HUDEP-2 (cell line): ENCODE measurements at regions not wholly inside any gene's neighbourhood (a gene's known extent, or its start where the extent isn't known, plus 50 kb on each side); places are given as distances from the start of the nearest gene placed in this dataset.
A peak's percentile ranks its signal among the peaks of the same experiment; 100 is the strongest.
"Not testable (repeated sequence)": the region's sequence is repeated elsewhere in the genome, so short reads cannot be mapped to it uniquely, and the experiment has no call there.

Source experiments
- DNase-seq, 76 experiments: peaks; one replicate each; lab custom pipeline; 2025; ENCODE audit not compliant: unreplicated experiment in 76 of 76; lab: John Stamatoyannopoulos, UW

DNA sequence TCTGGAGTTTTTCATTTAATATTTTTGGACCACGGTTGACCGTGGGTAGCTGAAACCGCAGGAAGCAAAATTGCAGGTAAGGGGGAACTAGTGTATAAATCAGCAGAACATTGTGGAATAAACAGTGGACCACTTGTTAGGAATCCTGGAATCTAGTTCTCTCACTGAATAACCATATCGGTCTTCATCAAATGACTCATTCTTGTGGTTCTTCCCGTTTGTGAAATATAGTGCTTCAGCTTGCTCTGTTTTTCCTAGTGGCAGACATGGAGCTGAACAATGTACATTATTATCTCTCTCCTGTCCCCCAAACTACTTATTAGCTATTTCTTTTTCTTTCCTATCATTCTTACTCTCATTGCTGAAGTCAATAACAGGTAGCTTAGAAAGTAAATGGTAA, 61.9 kb downstream of the HSPA13 start:
- DNase-seq = no peak

DNA sequence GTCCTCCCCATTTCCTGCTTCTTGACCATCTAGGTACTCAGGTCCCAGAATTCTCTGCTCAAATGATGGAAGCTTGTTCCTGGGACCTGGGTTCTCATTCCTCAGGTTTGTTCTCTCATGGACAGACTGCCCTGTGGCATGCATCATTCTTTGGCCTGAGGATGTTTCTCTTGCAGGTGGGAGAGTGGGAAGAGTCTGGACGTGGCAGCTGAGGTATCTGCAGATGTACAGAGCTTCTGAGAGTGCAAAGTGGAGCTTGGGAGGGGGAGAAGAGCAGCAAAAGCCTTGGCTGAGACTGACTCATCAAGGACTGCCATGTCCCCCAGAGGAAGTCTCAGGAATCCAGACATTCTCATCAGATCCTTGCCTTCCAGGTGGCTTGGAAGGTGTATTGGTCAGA, 63.1 kb downstream of the HSPA13 start:
- no peak for DNase-seq

DNA sequence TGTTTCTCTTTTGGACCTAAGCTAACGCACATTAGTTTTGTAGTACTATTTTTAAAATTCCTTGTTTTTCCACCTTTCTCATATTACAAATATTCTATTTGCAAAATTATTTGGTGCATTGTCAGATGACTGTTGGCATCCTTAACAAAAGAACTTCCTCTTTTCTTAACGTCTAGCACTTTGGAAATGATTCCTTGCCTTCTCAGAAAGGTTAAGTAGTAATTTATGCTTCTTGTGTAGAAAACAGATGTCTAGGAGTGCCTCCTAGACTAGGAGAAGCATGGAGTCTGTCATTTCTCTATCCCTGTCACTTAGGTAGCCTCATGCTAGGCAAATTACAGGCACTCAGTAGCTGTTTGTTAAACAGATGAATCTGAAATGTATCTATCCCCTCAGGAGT, 64.4 kb downstream of the HSPA13 start:
- no peak for DNase-seq

DNA sequence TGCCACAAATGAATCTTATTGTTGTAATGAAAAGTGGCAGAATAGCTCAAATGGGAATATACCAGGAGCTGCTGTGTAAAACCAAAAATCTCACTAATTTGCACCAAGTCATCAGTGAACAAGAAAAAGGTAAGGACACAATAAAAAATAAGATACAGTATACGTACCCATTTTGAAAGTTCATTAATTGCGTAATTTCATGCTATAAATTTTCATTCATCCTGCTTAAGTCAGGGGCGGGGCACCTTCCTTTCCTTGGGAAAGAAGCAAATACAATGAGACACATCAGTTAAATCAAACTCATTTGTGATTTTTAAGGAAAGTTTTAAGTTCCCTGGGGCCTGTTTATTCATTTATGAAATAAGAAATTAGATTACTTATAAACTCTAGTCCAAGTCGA, 65.4 kb downstream of the HSPA13 start:
- DNase-seq = no peak

DNA sequence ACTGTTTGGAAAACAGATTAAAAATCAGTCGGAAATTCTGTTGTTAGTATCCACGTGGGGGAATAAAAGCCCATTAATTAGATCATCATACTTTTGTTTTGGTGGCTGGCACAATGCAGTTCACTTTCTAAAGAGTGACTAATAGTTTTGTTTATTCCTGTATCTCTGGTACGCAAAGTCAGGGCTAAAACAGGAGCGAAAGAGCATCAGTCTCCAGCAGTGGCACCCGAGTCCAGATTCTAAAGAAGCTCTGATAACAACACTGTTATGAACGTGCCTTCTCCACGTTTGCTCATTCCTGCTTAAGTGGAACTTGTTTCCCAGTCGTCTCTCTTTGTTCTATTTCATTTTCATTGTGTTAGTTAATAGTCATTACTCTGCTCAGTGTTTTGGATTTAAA, 69.6 kb downstream of the HSPA13 start:
- DNase-seq = no peak

DNA sequence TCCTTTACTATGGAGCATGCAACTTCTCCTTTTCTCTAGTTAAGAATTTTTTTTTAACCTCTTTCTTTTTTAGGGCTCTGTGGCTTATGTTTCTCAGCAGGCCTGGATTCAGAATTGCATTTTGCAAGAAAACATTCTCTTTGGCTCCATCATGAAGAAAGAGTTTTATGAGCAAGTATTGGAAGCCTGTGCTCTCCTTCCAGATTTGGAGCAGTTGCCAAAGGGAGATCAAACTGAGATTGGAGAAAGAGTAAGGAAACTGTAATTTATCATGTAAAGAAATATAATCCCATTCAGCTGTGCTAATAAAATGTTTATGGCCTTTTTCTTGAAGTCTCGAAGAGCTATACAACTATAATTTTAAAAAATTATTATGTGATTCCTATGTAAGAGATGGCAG, 70.1 kb downstream of the HSPA13 start:
- DNase-seq = no peak

DNA sequence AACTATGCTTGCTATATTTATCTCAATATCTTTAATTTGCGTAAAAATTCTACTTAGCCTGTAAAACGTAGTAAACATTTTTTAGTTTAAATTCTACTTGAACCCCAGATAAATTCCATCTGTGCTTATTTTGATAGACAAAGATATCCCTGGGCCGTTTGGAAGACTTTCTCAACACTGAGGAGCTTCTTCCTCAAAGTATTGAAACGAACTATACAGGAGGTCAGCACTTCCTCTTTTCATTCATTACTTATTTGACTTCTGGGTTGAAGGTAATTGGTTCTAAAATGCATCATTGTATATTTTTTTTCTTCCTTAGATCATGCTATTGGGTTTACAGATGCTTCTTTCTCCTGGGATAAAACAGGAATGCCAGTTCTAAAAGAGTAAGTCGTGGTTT, 74.7 kb downstream of the HSPA13 start:
- no peak for DNase-seq

DNA sequence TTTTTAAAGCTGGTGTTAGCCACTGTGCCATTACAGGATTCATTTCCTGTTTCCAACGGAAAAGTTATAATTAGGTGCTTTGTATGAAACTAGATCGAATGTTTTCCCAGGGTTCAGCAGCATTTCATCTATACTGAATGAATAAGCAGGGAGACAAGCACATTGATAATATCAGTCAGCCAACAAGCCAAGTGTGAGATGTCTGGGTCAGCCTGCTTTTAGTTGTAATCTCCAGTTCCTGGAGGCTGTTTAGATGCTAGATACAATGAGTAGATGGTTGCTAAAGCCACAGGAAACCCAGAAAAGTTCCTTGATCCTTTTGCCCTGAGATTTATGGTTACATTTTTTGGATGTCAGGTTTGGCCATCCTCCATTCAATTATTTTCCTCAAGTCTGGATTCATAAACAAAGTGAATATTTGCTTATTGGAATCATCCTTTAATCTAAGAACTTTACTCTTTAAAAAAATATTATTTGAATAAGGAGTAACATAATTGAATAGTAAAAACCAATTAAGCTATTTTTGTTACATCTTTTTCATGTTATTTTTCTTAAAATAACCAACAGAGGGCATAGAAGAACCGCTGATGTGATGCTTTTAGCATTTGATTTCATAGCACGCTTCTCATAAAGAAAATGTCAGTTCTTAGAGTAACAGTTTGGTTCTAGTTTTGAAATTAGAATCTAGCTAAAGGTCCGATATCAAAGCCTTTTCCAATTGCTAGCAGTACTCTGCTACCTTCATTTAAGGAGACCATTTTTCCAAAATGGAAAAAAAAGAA, 76.6 kb downstream of the HSPA13 start:
- peak in 2 of 76 experiments; percentile 4 to 8 for DNase-seq

DNA sequence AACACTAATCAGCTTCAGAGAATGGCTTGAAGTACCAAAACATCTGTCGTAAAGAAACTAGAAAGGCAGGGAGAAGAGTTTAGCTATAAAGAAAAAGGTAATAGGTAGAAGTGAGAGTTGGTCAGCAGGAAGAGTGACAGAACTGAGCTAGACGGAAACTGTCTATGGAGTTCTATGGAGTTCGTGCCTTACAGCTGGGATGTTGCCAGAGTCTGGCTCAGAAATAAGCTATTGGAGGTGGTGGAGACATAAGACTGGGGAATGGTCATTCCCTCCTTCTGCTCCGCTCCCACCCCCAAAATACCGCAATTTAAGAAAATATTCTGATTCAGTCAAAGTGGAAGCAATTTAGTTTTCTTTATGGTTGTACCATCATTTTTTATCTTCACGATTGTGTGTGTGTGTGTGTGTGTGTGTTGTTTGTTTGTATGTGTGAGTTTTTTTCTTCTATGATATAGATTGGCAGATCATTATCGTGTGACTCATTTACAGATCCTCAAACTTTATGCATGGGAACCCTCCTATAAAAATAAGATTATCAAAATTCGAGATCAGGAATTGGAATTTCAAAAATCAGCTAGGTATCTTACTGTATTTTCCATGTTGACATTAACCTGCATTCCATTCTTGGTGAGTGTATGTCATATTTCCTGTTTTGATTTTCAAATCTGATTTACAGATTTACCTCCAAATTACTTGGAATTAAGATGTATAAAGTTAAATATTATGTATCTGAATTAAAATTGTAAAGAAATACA, 79.0 kb downstream of the HSPA13 start:
- no peak for DNase-seq

DNA sequence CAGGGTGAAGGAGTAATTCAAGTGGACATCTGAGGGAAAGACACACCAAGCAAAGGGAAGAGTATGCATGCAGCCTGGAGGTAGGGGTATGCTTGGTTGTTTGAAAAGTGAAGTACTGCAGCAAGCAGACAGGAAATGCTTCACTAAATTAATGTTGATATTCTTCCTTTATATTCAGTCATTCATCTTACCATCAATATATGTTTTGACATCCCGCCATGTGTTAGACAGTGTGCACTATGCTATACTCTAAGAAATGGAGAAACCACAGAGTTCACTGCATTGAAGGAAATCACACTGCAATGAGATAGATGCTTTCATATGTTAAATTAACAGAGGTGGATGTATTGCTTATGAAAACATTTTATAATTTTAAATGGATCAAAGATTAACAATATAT, 82.9 kb downstream of the HSPA13 start:
- no peak for DNase-seq

DNA sequence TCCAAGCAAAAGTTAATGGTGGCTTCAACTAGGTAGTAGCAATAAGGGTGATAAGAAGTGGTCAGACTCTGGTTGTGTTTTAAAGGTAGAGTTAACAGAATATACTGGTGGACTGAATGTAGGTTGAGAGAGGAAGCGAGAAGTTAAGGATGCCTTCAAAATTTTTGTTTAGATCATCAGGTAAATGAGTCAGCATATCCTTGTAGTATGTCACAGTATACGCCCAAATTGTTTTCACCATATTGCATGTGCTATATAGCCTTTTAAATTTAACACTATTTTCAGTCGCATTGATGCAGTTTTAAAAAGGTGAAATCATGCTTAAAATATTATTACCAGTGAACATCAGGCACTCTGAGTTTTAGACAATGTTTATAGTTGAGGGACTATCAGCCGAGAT, 74.6 kb downstream of the RBM11 start:
- no peak for DNase-seq

DNA sequence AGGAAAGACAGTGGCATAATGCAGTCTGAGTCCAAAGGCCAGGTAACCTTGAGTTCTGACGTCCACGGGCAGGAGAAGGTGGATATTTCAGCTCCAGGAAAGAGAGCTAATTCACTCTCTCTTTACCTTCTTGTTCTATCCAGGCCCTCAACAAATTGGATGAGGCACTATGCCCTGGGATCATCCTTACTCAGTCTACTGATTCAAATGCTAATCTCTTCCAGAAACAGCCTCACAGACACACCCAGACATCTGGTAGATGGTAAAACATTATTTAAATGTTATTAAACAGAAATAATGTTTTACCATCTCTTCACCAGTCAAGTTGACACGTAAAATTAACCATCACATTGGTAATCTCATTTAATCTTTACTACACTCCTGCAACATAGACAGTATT, 73.0 kb downstream of the RBM11 start:
- DNase-seq = no peak

DNA sequence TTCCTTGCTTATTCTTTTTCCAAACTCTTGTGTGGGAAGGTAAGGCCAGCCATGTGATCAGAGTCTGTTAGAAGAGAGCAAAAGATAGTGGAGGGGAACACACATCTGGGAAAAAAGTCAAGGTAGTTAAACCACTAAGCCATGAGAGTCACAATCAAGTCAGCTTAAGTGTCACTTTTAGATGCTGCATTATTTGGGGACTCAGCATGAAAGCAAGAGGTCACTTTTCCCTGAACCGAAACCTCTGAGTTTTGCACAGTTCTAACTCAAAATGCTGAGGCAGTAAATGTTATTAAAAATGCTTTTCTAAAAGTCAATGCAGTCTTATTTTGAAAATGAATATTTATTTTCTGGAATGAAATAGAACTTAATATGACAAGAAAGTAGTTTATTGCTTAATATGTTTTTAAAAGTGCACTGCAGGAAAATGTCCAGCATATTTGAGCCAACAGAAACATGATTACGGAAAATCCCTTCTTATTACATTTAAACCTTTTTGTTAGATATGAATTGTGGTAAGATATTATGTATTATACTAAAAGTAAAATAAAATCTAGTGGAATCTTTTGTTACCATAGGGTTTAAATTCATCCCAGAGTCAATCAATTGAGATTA, 69.3 kb downstream of the RBM11 start:
- peak in 1 of 76 experiments; percentile 19 for DNase-seq

DNA sequence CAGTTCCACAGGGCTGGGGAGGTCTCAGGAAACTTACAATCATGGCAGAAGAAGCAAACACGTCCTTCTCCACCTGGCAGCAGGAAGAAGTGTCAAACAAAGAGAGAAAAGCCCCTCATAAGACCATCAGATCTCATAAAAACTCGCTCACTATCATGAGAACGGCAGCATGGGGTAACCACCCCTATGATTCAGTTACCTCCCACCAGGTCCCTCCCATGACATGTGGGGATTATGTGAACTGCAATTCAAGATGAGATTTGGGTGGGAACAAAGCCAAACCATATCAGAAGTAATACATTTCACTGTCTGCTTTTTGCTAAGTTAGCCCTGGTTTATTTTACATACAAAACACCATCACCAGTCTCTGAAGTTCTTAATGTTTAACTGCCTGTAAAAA, 68.5 kb downstream of the RBM11 start:
- peak in 27 of 76 experiments; percentile 5 to 69 (median 38) for DNase-seq

DNA sequence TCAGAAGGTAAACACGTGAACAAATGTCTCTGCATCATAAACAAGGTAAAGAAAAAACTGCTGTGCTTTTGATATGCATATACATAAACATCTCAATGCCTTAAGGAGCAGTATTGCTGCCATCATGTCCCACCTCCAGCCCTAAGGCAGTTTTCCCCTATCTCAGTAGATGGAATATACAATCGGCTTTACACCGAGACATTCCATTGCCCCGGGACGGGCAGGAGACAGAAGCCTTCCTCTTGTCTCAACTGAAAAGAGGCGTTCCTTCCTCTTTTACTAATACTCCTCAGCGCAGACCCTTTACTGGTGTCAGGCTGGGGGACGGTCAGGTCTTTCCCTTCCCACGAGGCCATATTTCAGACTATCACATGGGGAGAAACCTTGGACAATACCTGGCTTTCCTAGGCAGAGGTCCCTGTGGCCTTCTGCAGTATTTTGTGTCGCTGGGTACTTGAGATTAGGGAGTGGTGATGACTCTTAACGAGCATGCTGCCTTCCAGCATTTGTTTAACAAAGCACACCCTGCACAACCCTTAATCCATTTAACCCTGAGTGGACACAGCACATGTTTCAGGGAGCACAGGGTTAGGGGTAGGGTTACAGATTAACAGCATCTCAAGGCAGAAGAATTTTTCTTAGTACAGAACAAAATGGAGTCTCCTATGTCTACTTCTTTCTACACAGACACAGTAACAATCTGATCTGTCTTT, 65.4 kb downstream of the RBM11 start:
- not testable (repeated sequence) for DNase-seq
